Endodermal cell (in vitro differentiated cells): ENCODE measurements at regions not wholly inside any gene's neighbourhood (a gene's known extent, or its start where the extent isn't known, plus 50 kb on each side); places are given as distances from the start of the nearest gene placed in this dataset.

Source experiments
- DNase-seq: peaks from one replicate; pipeline ENCODE4 v3.0.0-alpha.2; 2017
- H3K27ac ChIP-seq: 2 replicates; pipeline ENCODE4 v1.5.1; 2013; ENCODE audit warnings: mild to moderate bottlenecking, low read depth, low read length, moderate library complexity
- H3K27me3 ChIP-seq: 2 replicates; pipeline ENCODE4 v1.6.1; 2013; ENCODE audit warnings: mild to moderate bottlenecking, low read length, moderate library complexity; ENCODE audit not compliant: insufficient read depth, control insufficient read depth, poor library complexity, severe bottlenecking
- H3K36me3 ChIP-seq: 2 replicates; pipeline ENCODE4 v1.7.0; 2013; ENCODE audit warnings: mild to moderate bottlenecking, low read length, moderate library complexity; ENCODE audit not compliant: control insufficient read depth, insufficient read depth
- H3K4me1 ChIP-seq: one replicate; pipeline ENCODE4 v1.7.0; 2013; ENCODE audit warnings: low read length; ENCODE audit not compliant: control insufficient read depth, insufficient read depth
- H3K4me3 ChIP-seq: 2 replicates; pipeline ENCODE4 v1.5.1; 2013; ENCODE audit warnings: mild to moderate bottlenecking, low read length, moderate library complexity
- H3K9ac ChIP-seq: 2 replicates; pipeline ENCODE4 v1.6.1; 2013; ENCODE audit warnings: mild to moderate bottlenecking, low read length, moderate library complexity; ENCODE audit not compliant: poor library complexity, severe bottlenecking; ENCODE audit errors: extremely low read depth
- H3K9me3 ChIP-seq: 2 replicates; pipeline ENCODE4 v1.6.1; 2013; ENCODE audit warnings: mild to moderate bottlenecking, low read length, moderate library complexity; ENCODE audit not compliant: control insufficient read depth
- H3K27ac Mint-ChIP-seq: 2 replicates; pipeline ENCODE4 v1.8.0; 2020; ENCODE audit warnings: mixed read lengths
- H3K27me3 Mint-ChIP-seq: 2 replicates; pipeline ENCODE4 v1.8.0; 2021; ENCODE audit warnings: mild to moderate bottlenecking, mixed read lengths; ENCODE audit not compliant: insufficient read depth
- H3K36me3 Mint-ChIP-seq: 2 replicates; pipeline ENCODE4 v1.8.0; 2020; ENCODE audit warnings: low read depth, mixed read lengths
- H3K4me1 Mint-ChIP-seq: 2 replicates; pipeline ENCODE4 v1.8.0; 2020; ENCODE audit warnings: mixed read lengths
- H3K4me3 Mint-ChIP-seq: 2 replicates; pipeline ENCODE4 v1.8.0; 2020; ENCODE audit warnings: mild to moderate bottlenecking, moderate library complexity, mixed read lengths
- H3K9me3 Mint-ChIP-seq: 2 replicates; pipeline ENCODE4 v1.8.0; 2020; ENCODE audit warnings: mild to moderate bottlenecking, mixed read lengths
- CTCF ChIP-seq: fragments of 200-600 bp; sonication (generic); conservative IDR thresholded peaks from 2 replicates; pipeline ENCODE4 v1.5.0; 2021; ENCODE audit warnings: antibody characterized with exemption, mild to moderate bottlenecking
- WGBS, 2 experiments: methylation state at CpG; one replicate each; pipeline versions ENCODE4 v1.1.5 to v1.1.7; 2013; ENCODE audit warnings: missing lambda C conversion rate in 2 of 2, mixed read lengths in 1 of 2; ENCODE audit not compliant: insufficient coverage in 1 of 2, insufficient read length in 1 of 2; 5-methylcytosine and 5-hydroxymethylcytosine counted together

GRCh38 chr16:59169168-59169567, 435.1 kb upstream of the GOT2 start:
- H3K4me1 Mint-ChIP-seq: peaks cover 25% of the 10 kb centered on the region
- Histone ChIP-seq H3K4me1 (peaks cover 3% of the 10 kb centered on the region), H3K27me3 (peaks cover 87% of the 10 kb centered on the region), H3K36me3 (no peaks in the 10 kb centered on the region), H3K9me3 (peaks cover 13% of the 10 kb centered on the region), H3K27ac (no peak overlapping the region), H3K9ac (no peak overlapping the region), H3K4me3 (no peak overlapping the region)
- H3K4me3 Mint-ChIP-seq: no peak overlapping the region
- no peaks in the 10 kb centered on the region for H3K36me3 Mint-ChIP-seq
- H3K27me3 Mint-ChIP-seq: peaks cover 38% of the 10 kb centered on the region
- no peak for TF ChIP-seq CTCF
- peaks cover 3% of the 10 kb centered on the region for H3K9me3 Mint-ChIP-seq
- 33 to 70% methylated on average over 4 of the region's 4 CpGs for WGBS, 2 experiments
- no peak for DNase-seq
- H3K27ac Mint-ChIP-seq: no peak overlapping the region

- Histone ChIP-seq H3K27me3 (peaks cover 84% of the 10 kb centered on the region), H3K4me1 (peaks cover 3% of the 10 kb centered on the region), H3K27ac (no peak overlapping the region), H3K4me3 (no peak overlapping the region), H3K9me3 (peaks cover 13% of the 10 kb centered on the region), H3K36me3 (no peaks in the 10 kb centered on the region), H3K9ac (no peak overlapping the region)
- Mint-ChIP-seq H3K27me3 (peaks cover 34% of the 10 kb centered on the region), H3K4me3 (no peak overlapping the region), H3K9me3 (peaks cover 3% of the 10 kb centered on the region), H3K27ac (no peak overlapping the region), H3K4me1 (peaks cover 25% of the 10 kb centered on the region), H3K36me3 (no peaks in the 10 kb centered on the region)
- no peak for DNase-seq
- TF ChIP-seq CTCF: no peak
- 78 to 91% methylated on average over 2 to 3 of the region's 3 CpGs for WGBS, 2 experiments
Observed at GRCh38 chr16:59168461-59169114, 434.5 kb upstream of the GOT2 start.

- H3K36me3 Mint-ChIP-seq: no peaks in the 10 kb centered on the region
- 33% methylated on average over 1 of the region's 2 CpGs; no CpG with 5 or more reads in 1 of the 2 experiments for WGBS, 2 experiments
- peaks cover 16% of the 10 kb centered on the region for H3K4me1 Mint-ChIP-seq
Observed at GRCh38 chr16:59164461-59164860, 430.3 kb upstream of the GOT2 start.

More at GRCh38 chr16:59164461-59164860, 430.3 kb upstream of the GOT2 start:
- peak; percentile 68 for DNase-seq
- Histone ChIP-seq H3K9me3 (peaks cover 13% of the 10 kb centered on the region), H3K36me3 (no peaks in the 10 kb centered on the region), H3K4me1 (peaks cover 3% of the 10 kb centered on the region), H3K9ac (no peak overlapping the region), H3K27me3 (peaks cover 54% of the 10 kb centered on the region), H3K27ac (no peak overlapping the region), H3K4me3 (no peak overlapping the region)
- TF ChIP-seq CTCF: no peak
- H3K4me3 Mint-ChIP-seq: no peak overlapping the region
- peaks cover 6% of the 10 kb centered on the region for H3K27me3 Mint-ChIP-seq
- no peak overlapping the region for H3K27ac Mint-ChIP-seq
- peaks cover 3% of the 10 kb centered on the region for H3K9me3 Mint-ChIP-seq
